SK-N-SH (cell line): ENCODE measurements at regions not wholly inside any gene's neighbourhood (a gene's known extent, or its start where the extent isn't known, plus 50 kb on each side); places are given as distances from the start of the nearest gene placed in this dataset.

ENCODE experiments used
- CTCF ChIA-PET: fragments of 300-600, 350-600 bp; formaldehyde crosslinking; extraction: SDS; loops from one replicate; lab custom pipeline; 2021; lab: Yijun Ruan, JAX
- POLR2A ChIA-PET: fragments of 350-600 bp; sonication (Branson Sonifier 250); formaldehyde crosslinking; extraction: SDS; loops from one replicate; lab custom pipeline; 2020; ENCODE audit warnings: antibody characterized with exemption, inconsistent platforms; lab: Yijun Ruan, JAX
- DNase-seq: peaks from one replicate; pipeline ENCODE4 v3.0.0; 2012
- H2AFZ ChIP-seq: fragments of 200-600 bp; sonication (generic); 2 replicates; pipeline ENCODE4 v1.8.1; 2016; ENCODE audit warnings: antibody characterized with exemption, mild to moderate bottlenecking, low read depth
- H3F3A ChIP-seq: fragments of 200-600 bp; sonication (generic); replicated peaks from 2 replicates; pipeline ENCODE3; 2016; ENCODE audit warnings: antibody characterized with exemption, mild to moderate bottlenecking; ENCODE audit not compliant: insufficient read depth
- H3K27ac ChIP-seq, 2 experiments: fragments of 200-500 bp in 1 of 2; fragments of 200-600 bp in 1 of 2; sonication (Bioruptor generic) in 1 of 2; sonication (generic), shearing (Covaris generic) in 1 of 2; 2 replicates each; pipeline versions ENCODE4 v1.5.1 to v1.6.1; 2014 to 2016; ENCODE audit warnings: low read depth in 2 of 2, inconsistent platforms in 1 of 2, low read length in 1 of 2, mild to moderate bottlenecking in 1 of 2, mixed read lengths in 1 of 2
- H3K27me3 ChIP-seq: fragments of 200-600 bp; sonication (generic), shearing (Covaris generic); 2 replicates; pipeline ENCODE4 v1.6.1; 2016; ENCODE audit warnings: mixed run types; ENCODE audit not compliant: insufficient read depth
- H3K36me3 ChIP-seq, 2 experiments: fragments of 200-500 bp in 1 of 2; fragments of 200-600 bp in 1 of 2; sonication (Bioruptor generic) in 1 of 2; sonication (generic) in 1 of 2; replicated peaks in 1 of 2; 2 replicates each; pipeline versions ENCODE3 to v1.5.1; 2014 to 2016; ENCODE audit warnings: low read length in 1 of 2, mild to moderate bottlenecking in 1 of 2; ENCODE audit not compliant: insufficient read depth in 2 of 2, control insufficient read depth in 1 of 2
- H3K4me1 ChIP-seq, 2 experiments: fragments of 200-500 bp in 1 of 2; fragments of 200-600 bp in 1 of 2; sonication (Bioruptor generic) in 1 of 2; sonication (generic), shearing (Covaris generic) in 1 of 2; 2 replicates each; pipeline versions ENCODE4 v1.5.1 to v1.6.1; 2014 to 2016; ENCODE audit warnings: low read depth in 1 of 2, low read length in 1 of 2, mixed run types in 1 of 2; ENCODE audit not compliant: insufficient read depth in 2 of 2, control insufficient read depth in 1 of 2
- H3K4me2 ChIP-seq: fragments of 200-600 bp; sonication (generic), shearing (Covaris generic); 2 replicates; pipeline ENCODE4 v1.6.1; 2017; ENCODE audit warnings: mixed run types
- H3K4me3 ChIP-seq, 2 experiments: fragments of 200-500 bp in 1 of 2; fragments of 200-600 bp in 1 of 2; sonication (Bioruptor generic) in 1 of 2; sonication (generic), shearing (Covaris generic) in 1 of 2; 2 replicates each; pipeline versions ENCODE4 v1.5.1 to v1.8.1; 2014 to 2016; ENCODE audit warnings: low read depth in 2 of 2, inconsistent platforms in 1 of 2, low read length in 1 of 2, mild to moderate bottlenecking in 1 of 2, mixed read lengths in 1 of 2, moderate library complexity in 1 of 2
- H3K79me2 ChIP-seq: fragments of 200-600 bp; sonication (generic); 2 replicates; pipeline ENCODE4 v1.8.1; 2017; ENCODE audit warnings: mild to moderate bottlenecking; ENCODE audit not compliant: insufficient read depth
- H3K9ac ChIP-seq: fragments of 200-600 bp; sonication (generic); 2 replicates; pipeline ENCODE4 v1.6.1; 2017; ENCODE audit warnings: mixed run types
- H3K9me2 ChIP-seq: fragments of 200-600 bp; sonication (generic); 2 replicates; pipeline ENCODE4 v1.6.1; 2017; ENCODE audit warnings: mixed run types
- H3K9me3 ChIP-seq: fragments of 200-600 bp; sonication (generic); 2 replicates; pipeline ENCODE4 v1.6.1; 2017; ENCODE audit warnings: mixed run types, mild to moderate bottlenecking, moderate library complexity
- H4K20me1 ChIP-seq: fragments of 200-600 bp; sonication (generic); 2 replicates; pipeline ENCODE4 v1.6.1; 2017; ENCODE audit warnings: mild to moderate bottlenecking, mixed run types; ENCODE audit not compliant: insufficient read depth
- CHD2 ChIP-seq: fragments of 150-350 bp; IDR thresholded peaks from 2 replicates; pipeline ENCODE4 v1.6.1; 2018; ENCODE audit warnings: low read length; ENCODE audit not compliant: partially characterized antibody
- ELF1 ChIP-seq: IDR thresholded peaks from 2 replicates; pipeline ENCODE4 v1.4.0; 2012
- EP300 ChIP-seq, 2 experiments: IDR thresholded peaks; 2 replicates each; pipeline versions ENCODE4 v1.4.0 to v1.6.1; 2012; ENCODE audit warnings: borderline replicate concordance in 1 of 2, low read depth in 1 of 2, low read length in 1 of 2
- EZH2phosphoT487 ChIP-seq: fragments of 200-600 bp; sonication (generic); IDR thresholded peaks from 2 replicates; pipeline ENCODE4 v1.6.1; 2017; ENCODE audit warnings: low read depth, mixed run types, mild to moderate bottlenecking, antibody characterized with exemption, moderate library complexity, borderline replicate concordance
- FOSL2 ChIP-seq: IDR thresholded peaks from 2 replicates; pipeline ENCODE4 v1.4.0; 2012; ENCODE audit warnings: low read depth, mild to moderate bottlenecking, moderate library complexity, borderline replicate concordance
- FOXJ3 ChIP-seq: sonication (generic); formaldehyde crosslinking; IDR thresholded peaks from 2 replicates; pipeline ENCODE4 v1.5.1; 2020; ENCODE audit warnings: mild to moderate bottlenecking, missing genetic modification reagents
- GATA2 ChIP-seq: sonication (generic); formaldehyde crosslinking; IDR thresholded peaks from 2 replicates; pipeline ENCODE4 v1.5.0; 2020; ENCODE audit warnings: mild to moderate bottlenecking, missing genetic modification reagents
- IRF3 ChIP-seq: fragments of 150-350 bp; IDR thresholded peaks from 2 replicates; pipeline ENCODE4 v1.6.1; 2016; ENCODE audit warnings: mild to moderate bottlenecking, low read depth, low read length
- JUND ChIP-seq: IDR thresholded peaks from 2 replicates; pipeline ENCODE4 v1.4.0; 2012
- MEF2A ChIP-seq: IDR thresholded peaks from 2 replicates; pipeline ENCODE4 v1.4.0; 2012; ENCODE audit warnings: low read depth, borderline replicate concordance
- MXI1 ChIP-seq: IDR thresholded peaks from 2 replicates; pipeline ENCODE4 v1.6.1; 2012; ENCODE audit warnings: mild to moderate bottlenecking, low read depth, low read length, improper control_type of control experiment
- NRF1 ChIP-seq: IDR thresholded peaks from 2 replicates; pipeline ENCODE4 v1.6.1; 2012; ENCODE audit warnings: low read depth, mild to moderate bottlenecking, low read length
- PBX3 ChIP-seq: IDR thresholded peaks from 2 replicates; pipeline ENCODE4; 2012
- POLR2AphosphoS5 ChIP-seq: IDR thresholded peaks from 2 replicates; pipeline ENCODE4 v1.6.1; 2012; ENCODE audit warnings: low read depth, low read length
- RAD21 ChIP-seq: IDR thresholded peaks from 2 replicates; pipeline ENCODE4 v1.6.1; 2012; ENCODE audit warnings: mild to moderate bottlenecking, low read length
- RCOR1 ChIP-seq: fragments of 150-350 bp; IDR thresholded peaks from 2 replicates; pipeline ENCODE4 v1.6.1; 2017; ENCODE audit warnings: antibody characterized with exemption, low read length
- RFX5 ChIP-seq: IDR thresholded peaks from 2 replicates; pipeline ENCODE4 v1.6.1; 2012; ENCODE audit warnings: mild to moderate bottlenecking, improper control_type of control experiment, low read length
- RXRA ChIP-seq: IDR thresholded peaks from 2 replicates; pipeline ENCODE4 v1.4.0; 2012; ENCODE audit warnings: low read depth, mild to moderate bottlenecking, borderline replicate concordance
- SMC3 ChIP-seq: IDR thresholded peaks from 2 replicates; pipeline ENCODE4 v1.6.1; 2012; ENCODE audit warnings: low read depth, low read length, improper control_type of control experiment
- TCF12 ChIP-seq: IDR thresholded peaks from 2 replicates; pipeline ENCODE4 v1.4.0; 2012
- TEAD4 ChIP-seq: IDR thresholded peaks from 2 replicates; pipeline ENCODE4 v1.4.0; 2012; ENCODE audit warnings: mild to moderate bottlenecking, borderline replicate concordance; ENCODE audit not compliant: insufficient read depth
- USF1 ChIP-seq: IDR thresholded peaks from 2 replicates; pipeline ENCODE4 v1.4.0; 2012; ENCODE audit warnings: low read depth, borderline replicate concordance
- YY1 ChIP-seq: IDR thresholded peaks from 2 replicates; pipeline ENCODE4 v1.4.0; 2012; ENCODE audit warnings: low read depth, mild to moderate bottlenecking
- ZBTB33 ChIP-seq: IDR thresholded peaks from 2 replicates; pipeline ENCODE4 v1.4.0; 2012; ENCODE audit warnings: low read depth, borderline replicate concordance
- WGBS: methylation state at CpG from one replicate; pipeline ENCODE4 v1.1.6; 2017; ENCODE audit warnings: low lambda C conversion rate; 5-methylcytosine and 5-hydroxymethylcytosine counted together

- TF ChIP-seq USF1 (no peak), TEAD4 (no peak), JUND (no peak)
Measured at GRCh38 chr1:184164536-184164935, 113.0 kb downstream of the TSEN15 start (continued).

GRCh38 chr1:184166485-184166884 lies 115.0 kb downstream of the TSEN15 start:
- TF ChIP-seq TEAD4 (no peak), POLR2AphosphoS5 (peak; percentile 39; the same call in 1 of the 2 replicates), ELF1 (no peak), TCF12 (peak; percentile 88), IRF3 (no peak), MEF2A (no peak), EZH2phosphoT487 (no peak), SMC3 (no peak), PBX3 (peak; percentile 67), RAD21 (peak; percentile 19; the same call in 1 of the 2 replicates), EP300 (IDR thresholded peaks at IDR 0.05; ENCODE audit: borderline replicate concordance in 1 of 2, low read depth in 1 of 2, low read length in 1 of 2) (peak; percentile 48 to 83; a peak in 3 of 4 replicates), FOXJ3 (CRISPR knock-in tag) (no peak), JUND (peak; percentile 27; the same call in 1 of the 2 replicates), NRF1 (no peak), GATA2 (CRISPR knock-in tag) (peak; percentile 85), ZBTB33 (no peak), RCOR1 (peak; percentile 76), RFX5 (no peak), FOSL2 (no peak), RXRA (no peak), MXI1 (no peak), YY1 (no peak), CHD2 (peak; percentile 65)
- Histone ChIP-seq H3K27ac (peak overlapping the region; percentile 37 to 95; a peak in 3 of 4 replicates), H3F3A (peaks cover 13% of the 10 kb centered on the region), H3K4me2 (no peak overlapping the region), H3K9me2 (no peaks in the 10 kb centered on the region), H3K36me3 (no peaks in the 10 kb centered on the region), H3K27me3 (no peaks in the 10 kb centered on the region), H2AFZ (peak overlapping the region; percentile 59; the same call in 1 of the 2 replicates), H3K9me3 (no peaks in the 10 kb centered on the region), H4K20me1 (no peaks in the 10 kb centered on the region), H3K4me3 (no peak overlapping the region), H3K4me1 (peaks cover 6 to 14% of the 10 kb centered on the region in 2 experiments; a peak in 3 of 4 replicates), H3K79me2 (no peaks in the 10 kb centered on the region), H3K9ac (no peak overlapping the region)
- WGBS, result 27% methylated on average over 3 of the region's 3 CpGs
- POLR2A ChIA-PET, result no interaction called here
- DNase-seq, result peak; percentile 55
- CTCF ChIA-PET, result interaction anchor here (1.3 to 1.5 kb wide), 2 partner anchors 22 to 55 kb away, joined by 3 to 4 read pairs; no protein-coding TSS in a partner anchor
